HG03064 (cell line): ENCODE measurements at regions not wholly inside any gene's neighbourhood (a gene's known extent, or its start where the extent isn't known, plus 50 kb on each side); places are given as distances from the start of the nearest gene placed in this dataset.

ENCODE experiments used
- ATAC-seq: cut with Tn5 transposase; IDR thresholded peaks from one replicate; pipeline ENCODE4 v1.9.1; 2021; ENCODE audit warnings: low read depth; ENCODE audit not compliant: unreplicated experiment

- ATAC-seq, result no peak
Measured at GRCh38 chr11:127919206-127920000, 668.0 kb downstream of the ETS1 start.

- ATAC-seq, result no peak
Measured at GRCh38 chr11:127902382-127902781, 685.0 kb downstream of the ETS1 start.

GRCh38 chr11:127898422-127899365, 688.7 kb downstream of the ETS1 start:
- ATAC-seq, result no peak

- ATAC-seq, result no peak
Measured at GRCh38 chr11:127895776-127896175, 691.6 kb downstream of the ETS1 start.

- no peak for ATAC-seq
Measured at GRCh38 chr11:127894316-127894715, 693.0 kb downstream of the ETS1 start.

GRCh38 chr11:127890030-127890615, 697.2 kb downstream of the ETS1 start:
- ATAC-seq, result no peak

- no peak for ATAC-seq
Measured at GRCh38 chr11:127888386-127888785, 699.0 kb downstream of the ETS1 start.

GRCh38 chr11:127875131-127875530, 712.2 kb downstream of the ETS1 start:
- ATAC-seq, result no peak

GRCh38 chr11:127873478-127873877, 713.9 kb downstream of the ETS1 start:
- ATAC-seq, result no peak

- no peak for ATAC-seq
Measured at GRCh38 chr11:127866109-127866508, 721.2 kb downstream of the ETS1 start.

GRCh38 chr11:127864861-127865260, 722.5 kb downstream of the ETS1 start:
- no peak for ATAC-seq

- ATAC-seq, result no peak
Measured at GRCh38 chr11:127862406-127862805, 725.0 kb downstream of the ETS1 start.

GRCh38 chr11:127859941-127860354, 727.4 kb downstream of the ETS1 start:
- no peak for ATAC-seq

- ATAC-seq, result no peak
Measured at GRCh38 chr11:127844876-127845275, 742.5 kb downstream of the ETS1 start.

- ATAC-seq, result no peak
Measured at GRCh38 chr11:127843483-127844396, 743.6 kb downstream of the ETS1 start.

- ATAC-seq, result no peak
Measured at GRCh38 chr11:127825183-127825582, 762.2 kb downstream of the ETS1 start.

GRCh38 chr11:127818625-127819024, 768.7 kb downstream of the ETS1 start:
- no peak for ATAC-seq

- ATAC-seq, result no peak
Measured at GRCh38 chr11:127816962-127817361, 770.4 kb downstream of the ETS1 start.

GRCh38 chr11:127815331-127815730, 772.0 kb downstream of the ETS1 start:
- ATAC-seq, result no peak

- ATAC-seq, result no peak
Measured at GRCh38 chr11:127806501-127806900, 780.9 kb downstream of the ETS1 start.
